ENCODE measurements at regions not wholly inside any gene's neighbourhood (a gene's known extent, or its start where the extent isn't known, plus 50 kb on each side); places are given as distances from the start of the nearest gene placed in this dataset.

GRCh38 chr18:35875566-35875965, 96.9 kb upstream of the RMP24 start (continued):
- TF ChIP-seq JUN (IDR thresholded peaks at IDR 0.05; ENCODE audit: low read depth, low read length) (no peak), CHD2 (IDR thresholded peaks at IDR 0.05; ENCODE audit: low read length) (no peak), HDAC2 (IDR thresholded peaks at IDR 0.05; ENCODE audit: borderline replicate concordance in 1 of 2, low read depth in 2 of 2, low read length in 2 of 2) (no peak), RAD21 (IDR thresholded peaks at IDR 0.05 in 1 of 2, conservative IDR thresholded peaks at IDR 0.05 in 1 of 2; ENCODE audit: low read depth in 2 of 2, low read length in 2 of 2) (no peak), RXRA (IDR thresholded peaks at IDR 0.05; ENCODE audit: insufficient read depth, low read depth, low read length) (no peak)
